RPMI8226 (cell line): ENCODE measurements at regions not wholly inside any gene's neighbourhood (a gene's known extent, or its start where the extent isn't known, plus 50 kb on each side); places are given as distances from the start of the nearest gene placed in this dataset.
"Not testable (repeated sequence)": the region's sequence is repeated elsewhere in the genome, so short reads cannot be mapped to it uniquely, and the experiment has no call there.

Experiments used
- DNase-seq: peaks from one replicate; pipeline ENCODE4 v3.0.0-alpha.2; 2015

GRCh38 chr14:41549821-41550607 lies 56.7 kb upstream of the LRFN5 start:
- no peak for DNase-seq

- DNase-seq, result no peak
Measured at GRCh38 chr14:41549282-41549681, 57.4 kb upstream of the LRFN5 start.

GRCh38 chr14:41548666-41549065 lies 58.0 kb upstream of the LRFN5 start:
- no peak for DNase-seq

DNA sequence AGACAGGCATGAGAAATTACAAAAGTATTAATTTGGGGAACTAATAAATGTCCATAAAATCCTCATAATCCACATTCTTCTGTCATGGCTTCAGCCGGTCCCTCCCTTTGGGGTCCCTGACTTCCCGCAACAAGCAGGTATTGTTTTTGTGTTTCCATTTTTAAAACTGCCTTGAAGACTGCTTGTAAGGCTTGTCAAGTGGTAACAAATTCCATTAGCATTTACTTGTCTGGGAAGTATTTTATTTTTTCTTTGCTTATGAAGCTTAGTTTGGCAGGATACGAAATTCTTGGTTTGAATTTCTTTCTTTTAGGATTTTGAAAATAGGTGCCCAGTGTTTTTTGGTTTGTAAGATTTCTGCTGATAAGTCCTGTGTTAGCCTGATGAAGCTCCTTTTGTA lies 65.3 kb upstream of the LRFN5 start:
- DNase-seq, result no peak

- no peak for DNase-seq
Measured at GRCh38 chr14:41532255-41532654, 74.4 kb upstream of the LRFN5 start.

GRCh38 chr14:41521891-41522290 lies 84.8 kb upstream of the LRFN5 start:
- no peak for DNase-seq

DNA sequence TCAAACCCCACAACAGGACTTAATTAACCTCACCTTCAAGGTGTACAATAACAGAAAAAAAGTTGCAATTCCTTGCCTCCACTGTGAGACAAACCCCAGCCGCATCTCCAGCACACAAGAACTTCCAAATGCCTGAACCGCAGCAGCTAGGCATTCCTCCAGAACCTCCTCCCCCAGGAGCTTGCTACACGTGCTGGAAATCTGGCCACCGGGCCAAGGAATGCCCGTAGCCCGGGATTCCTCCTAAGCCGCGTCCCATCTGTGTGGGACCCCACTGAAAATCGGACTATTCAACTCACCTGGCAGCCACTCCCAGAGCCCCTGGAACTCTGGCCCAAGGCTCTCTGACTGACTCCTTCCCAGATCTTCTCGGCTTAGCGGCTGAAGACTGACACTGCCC lies 88.6 kb upstream of the LRFN5 start:
- not testable (repeated sequence) for DNase-seq

DNA sequence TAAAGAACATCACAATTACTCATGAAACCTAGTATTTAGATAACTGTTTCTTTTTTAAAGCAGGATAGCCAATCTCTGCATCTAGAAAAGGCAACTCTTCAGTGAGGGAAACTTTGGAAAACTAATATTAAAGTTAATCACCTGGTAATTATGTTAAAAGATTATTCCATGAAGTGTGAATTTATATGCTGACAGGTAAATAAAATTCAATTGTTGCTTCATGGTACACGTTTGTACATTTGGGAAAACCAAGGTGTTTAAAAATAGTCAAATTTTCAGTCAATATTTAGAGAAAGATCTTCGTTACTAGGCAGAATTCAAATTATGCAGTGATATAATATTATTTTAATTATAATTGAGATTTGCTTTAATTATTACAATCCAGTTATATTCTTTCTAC lies 100.1 kb upstream of the LRFN5 start:
- DNase-seq, result no peak

DNA sequence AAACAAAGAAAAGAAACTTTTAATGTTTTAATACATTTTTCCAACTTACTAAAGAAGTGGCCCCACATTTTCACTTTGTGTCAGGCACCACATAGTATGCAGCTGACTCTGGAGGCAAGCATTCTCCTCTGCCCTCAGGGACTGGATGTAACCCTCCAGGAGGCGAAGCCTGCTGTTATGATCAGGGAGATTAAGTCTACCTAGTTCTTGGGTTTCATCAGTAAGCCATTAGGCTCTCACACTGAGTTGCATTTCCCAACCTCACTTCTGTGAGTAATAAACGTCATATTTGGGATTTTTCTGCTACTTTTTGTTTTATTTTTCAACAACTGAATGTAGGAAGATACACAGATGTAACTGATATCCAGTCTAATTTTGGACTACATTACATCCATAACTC lies 101.2 kb upstream of the LRFN5 start:
- DNase-seq, result no peak

- no peak for DNase-seq
Measured at GRCh38 chr14:41498959-41499358, 107.7 kb upstream of the LRFN5 start.

- no peak for DNase-seq
Measured at GRCh38 chr14:41490323-41490722, 116.4 kb upstream of the LRFN5 start.

DNA sequence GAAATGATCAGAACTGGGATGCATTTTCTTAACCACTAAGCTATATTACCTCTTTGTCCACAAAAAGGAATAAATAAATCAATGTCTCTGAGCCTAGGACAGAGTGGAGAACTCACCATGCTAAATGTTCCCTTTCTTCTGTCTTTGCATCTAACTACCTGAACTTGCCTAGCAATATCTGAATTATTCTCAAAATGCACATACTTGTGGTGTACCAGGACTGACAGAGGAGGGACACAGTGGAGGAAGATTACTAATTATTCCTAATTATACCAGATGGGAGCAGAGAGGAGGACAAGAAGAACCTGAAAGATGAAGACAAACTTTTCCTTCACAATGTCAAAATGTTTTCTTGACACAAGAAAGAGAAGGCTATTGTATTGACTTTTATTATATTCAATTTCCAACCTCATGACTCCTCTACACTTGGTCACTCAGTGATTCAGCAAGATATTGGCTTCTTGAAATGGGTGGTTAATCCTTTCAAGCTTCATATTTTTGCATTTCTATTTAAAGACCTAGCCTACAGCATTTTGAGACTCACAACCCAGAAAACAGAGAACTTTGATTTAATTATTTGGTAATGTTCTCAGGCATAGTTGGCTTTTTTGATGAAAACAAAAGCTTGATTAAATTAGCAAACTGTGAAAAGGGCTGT lies 117.2 kb upstream of the LRFN5 start:
- no peak for DNase-seq

- DNase-seq, result no peak
Measured at GRCh38 chr14:41488401-41488800, 118.3 kb upstream of the LRFN5 start.

DNA sequence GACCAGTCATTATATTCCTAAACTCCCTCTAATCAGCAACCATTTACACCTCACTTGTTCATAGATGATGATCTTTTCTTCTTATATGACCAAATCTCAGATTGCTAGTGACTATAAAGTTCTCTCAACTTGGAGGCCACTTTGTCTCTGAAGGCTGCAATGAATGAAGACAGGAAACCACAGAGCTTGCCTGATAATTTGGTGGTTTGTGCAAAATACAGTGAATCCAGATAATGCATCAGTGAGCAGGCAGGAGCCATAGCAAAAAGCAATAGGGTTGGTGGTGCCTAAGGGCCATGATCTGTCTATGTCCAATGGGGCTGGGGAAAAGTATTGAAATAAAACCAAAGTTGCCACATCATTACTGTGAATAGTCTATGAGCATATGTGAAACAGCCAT lies 123.8 kb upstream of the LRFN5 start:
- no peak for DNase-seq

- no peak for DNase-seq
Measured at GRCh38 chr14:41476526-41476925, 130.2 kb upstream of the LRFN5 start.

DNA sequence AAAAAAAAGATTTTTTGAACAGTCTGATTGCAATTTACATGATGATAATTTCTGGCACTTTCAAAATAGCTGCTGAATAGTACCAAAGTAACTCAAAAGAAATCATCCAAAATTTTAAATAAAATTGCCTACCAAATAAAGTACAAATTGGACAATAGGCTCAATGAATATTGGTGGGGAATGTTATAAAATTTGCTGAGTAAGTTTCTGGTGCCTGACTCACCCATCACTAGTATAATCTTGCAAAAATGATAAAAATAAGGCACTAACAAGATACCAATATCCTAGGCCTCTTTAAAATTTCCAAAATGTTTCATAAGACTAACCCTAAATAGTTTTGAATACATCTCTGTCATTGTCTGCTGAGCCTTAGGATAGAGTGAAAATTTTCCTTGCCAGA lies 145.3 kb upstream of the LRFN5 start:
- DNase-seq, result no peak

- no peak for DNase-seq
Measured at GRCh38 chr14:41457393-41457792, 149.3 kb upstream of the LRFN5 start.

- no peak for DNase-seq
Measured at GRCh38 chr14:41449066-41449465, 157.6 kb upstream of the LRFN5 start.

GRCh38 chr14:41446008-41446407 lies 160.7 kb upstream of the LRFN5 start:
- no peak for DNase-seq

- no peak for DNase-seq
Measured at GRCh38 chr14:41423503-41423902, 183.2 kb upstream of the LRFN5 start.

DNA sequence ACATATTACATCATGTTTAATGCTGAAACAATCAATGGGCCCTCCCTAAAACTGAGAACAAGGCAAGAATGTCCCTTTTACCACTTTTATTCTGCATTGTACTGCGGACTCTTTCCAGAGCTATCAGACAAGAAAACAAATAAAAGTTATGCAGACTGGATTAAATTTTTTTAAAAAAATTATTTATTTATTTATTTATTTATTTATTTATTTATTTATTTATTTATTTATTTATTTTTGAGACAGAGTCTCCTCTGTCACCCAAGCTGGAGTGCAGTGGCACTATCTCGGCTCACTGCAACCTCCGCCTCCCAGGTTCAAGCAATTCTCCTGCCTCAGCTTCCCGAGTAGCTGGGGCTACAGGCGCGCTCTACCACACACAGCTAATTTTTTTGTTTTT lies 185.4 kb upstream of the LRFN5 start:
- DNase-seq, result not testable (repeated sequence)

DNA sequence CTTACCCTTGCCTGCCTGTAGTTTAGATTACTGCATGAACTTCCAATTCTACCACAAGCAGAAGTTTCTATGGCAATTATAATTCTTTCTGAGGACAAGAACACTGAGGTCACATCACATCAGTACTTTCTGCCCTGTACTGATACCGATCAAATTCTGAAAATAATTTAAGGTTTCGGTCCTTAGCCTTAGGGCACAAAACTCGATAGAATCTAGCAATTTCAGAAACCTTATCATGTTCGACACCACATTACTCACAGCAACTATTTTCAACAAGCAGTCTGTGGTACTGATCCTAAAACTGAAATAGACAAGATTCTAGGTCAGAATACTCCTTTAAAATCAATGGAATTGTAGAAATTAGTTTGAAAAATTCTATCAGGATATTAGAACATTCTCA lies 187.0 kb upstream of the LRFN5 start:
- no peak for DNase-seq

GRCh38 chr14:41418851-41419250 lies 187.8 kb upstream of the LRFN5 start:
- DNase-seq, result no peak

GRCh38 chr14:41409806-41410205 lies 196.9 kb upstream of the LRFN5 start:
- no peak for DNase-seq

GRCh38 chr14:41404126-41404525 lies 202.6 kb upstream of the LRFN5 start:
- DNase-seq, result no peak
